Astrocyte (in vitro differentiated cells and primary cell): ENCODE measurements at regions not wholly inside any gene's neighbourhood (a gene's known extent, or its start where the extent isn't known, plus 50 kb on each side); places are given as distances from the start of the nearest gene placed in this dataset.

Experiments
- DNase-seq: peaks from one replicate; pipeline ENCODE4 v3.0.0-alpha.2; 2010; ENCODE audit warnings: low read depth
- FAIRE-seq: peaks from 2 replicates; lab custom pipeline; 2011; peaks lifted over from hg19 to GRCh38; lab: Jason Lieb, UNC
- H2AFZ ChIP-seq: 2 replicates; pipeline ENCODE4 v1.6.0; 2012; ENCODE audit warnings: low read depth, low read length, inconsistent platforms
- H3K27ac ChIP-seq: 2 replicates; pipeline ENCODE4 v1.5.1; 2011; ENCODE audit warnings: low read depth, low read length, inconsistent platforms
- H3K27me3 ChIP-seq: 2 replicates; pipeline ENCODE4 v1.6.0; 2011; ENCODE audit warnings: low read length, inconsistent platforms; ENCODE audit not compliant: insufficient read depth
- H3K36me3 ChIP-seq: 2 replicates; pipeline ENCODE4 v1.5.1; 2011; ENCODE audit warnings: low read length, inconsistent platforms; ENCODE audit not compliant: insufficient read depth
- H3K4me1 ChIP-seq: 2 replicates; pipeline ENCODE4 v1.5.1; 2011; ENCODE audit warnings: low read length, inconsistent platforms; ENCODE audit not compliant: insufficient read depth
- H3K4me2 ChIP-seq: 2 replicates; pipeline ENCODE4 v1.6.0; 2012; ENCODE audit warnings: low read length, inconsistent platforms
- H3K4me3 ChIP-seq: 2 replicates; pipeline ENCODE4 v1.5.1; 2011; ENCODE audit warnings: low read depth, mild to moderate bottlenecking, low read length, inconsistent platforms; ENCODE audit not compliant: insufficient read depth
- H3K79me2 ChIP-seq: 2 replicates; pipeline ENCODE4 v1.6.0; 2012; ENCODE audit warnings: mild to moderate bottlenecking, low read length, inconsistent platforms; ENCODE audit not compliant: insufficient read depth
- H3K9ac ChIP-seq: 2 replicates; pipeline ENCODE4 v1.6.0; 2012; ENCODE audit warnings: mild to moderate bottlenecking, low read length, inconsistent platforms
- H3K9me3 ChIP-seq: 2 replicates; pipeline ENCODE4 v1.5.1; 2012; ENCODE audit warnings: low read depth, mild to moderate bottlenecking, low read length, inconsistent platforms; ENCODE audit not compliant: insufficient read depth
- H4K20me1 ChIP-seq: 2 replicates; pipeline ENCODE4 v1.6.0; 2012; ENCODE audit warnings: low read length, inconsistent platforms; ENCODE audit not compliant: insufficient read depth
- H3K27ac Mint-ChIP-seq: one replicate; pipeline ENCODE4 v1.8.0; 2021; ENCODE audit warnings: mild to moderate bottlenecking, mixed read lengths; ENCODE audit not compliant: unreplicated experiment
- H3K27me3 Mint-ChIP-seq: one replicate; pipeline ENCODE4 v1.8.0; 2021; ENCODE audit warnings: low read depth, mixed read lengths; ENCODE audit not compliant: unreplicated experiment
- H3K36me3 Mint-ChIP-seq: one replicate; pipeline ENCODE4 v1.8.0; 2021; ENCODE audit warnings: low read depth, mixed read lengths; ENCODE audit not compliant: unreplicated experiment
- H3K4me1 Mint-ChIP-seq: one replicate; pipeline ENCODE4 v1.8.0; 2021; ENCODE audit warnings: low read depth, mixed read lengths; ENCODE audit not compliant: unreplicated experiment
- H3K4me3 Mint-ChIP-seq: one replicate; pipeline ENCODE4 v1.8.0; 2021; ENCODE audit warnings: mild to moderate bottlenecking, moderate library complexity, mixed read lengths; ENCODE audit not compliant: unreplicated experiment
- H3K9me3 Mint-ChIP-seq: one replicate; pipeline ENCODE4 v1.8.0; 2021; ENCODE audit warnings: mild to moderate bottlenecking, mixed read lengths; ENCODE audit not compliant: unreplicated experiment
- CTCF ChIP-seq: IDR thresholded peaks from 2 replicates; pipeline ENCODE4 v1.5.1; 2011; ENCODE audit warnings: low read depth, mild to moderate bottlenecking, inconsistent platforms, low read length, moderate library complexity; ENCODE audit not compliant: insufficient read depth
- EZH2 ChIP-seq: IDR thresholded peaks from 2 replicates; pipeline ENCODE4 v1.6.1; 2012; ENCODE audit warnings: mild to moderate bottlenecking, low read length, inconsistent platforms; ENCODE audit not compliant: insufficient read depth

- TF ChIP-seq CTCF: no peak
- no peak for TF ChIP-seq EZH2
- FAIRE-seq (no peak), DNase-seq (no peak)
- no peak overlapping the region for H3K4me3 ChIP-seq
- H3K4me1 Mint-ChIP-seq: no peaks in the 10 kb centered on the region
- H3K27me3 Mint-ChIP-seq: peaks cover 25% of the 10 kb centered on the region
- H3K27me3 ChIP-seq: peaks cover 5% of the 10 kb centered on the region
- H3K4me3 Mint-ChIP-seq: no peak overlapping the region
- no peaks in the 10 kb centered on the region for H3K36me3 Mint-ChIP-seq
- H3K4me2 ChIP-seq: no peak overlapping the region
- no peaks in the 10 kb centered on the region for H4K20me1 ChIP-seq
- no peaks in the 10 kb centered on the region for H3K79me2 ChIP-seq
- peaks cover 2% of the 10 kb centered on the region for H3K9me3 Mint-ChIP-seq
- H3K4me1 ChIP-seq: no peaks in the 10 kb centered on the region
- no peak overlapping the region for H3K27ac Mint-ChIP-seq
- no peak overlapping the region for H3K9ac ChIP-seq
- H3K36me3 ChIP-seq: no peaks in the 10 kb centered on the region
- no peak overlapping the region for H3K27ac ChIP-seq
- H2AFZ ChIP-seq: no peak overlapping the region
- no peaks in the 10 kb centered on the region for H3K9me3 ChIP-seq
Measured at GRCh38 chr2:128714285-128714684, 395.6 kb upstream of the HS6ST1 start.

DNA sequence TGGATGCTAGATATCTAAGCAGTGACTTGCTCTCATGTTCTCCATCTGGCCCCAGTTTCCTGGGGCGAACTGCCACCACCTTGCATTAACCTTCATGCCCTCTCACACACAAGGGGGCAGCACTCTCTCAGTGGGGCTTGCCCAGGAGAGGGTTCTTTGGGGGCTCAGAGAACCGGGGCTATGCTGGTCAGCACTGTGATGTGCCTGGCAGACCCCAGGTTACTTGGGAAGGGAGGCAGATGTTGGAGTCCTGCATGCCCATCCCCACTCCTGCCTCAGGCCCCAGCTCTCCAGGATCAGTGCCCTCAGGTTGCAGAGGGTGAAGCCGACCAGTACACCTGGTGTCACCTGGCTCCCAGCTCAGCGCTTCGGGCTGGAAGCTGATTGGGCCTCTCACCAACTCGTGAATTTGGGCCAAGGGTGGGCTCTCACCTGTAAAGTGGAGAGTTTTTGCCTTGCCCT is 396.2 kb upstream of the HS6ST1 start:
- no peak for DNase-seq

More for the DNA sequence above, 396.2 kb upstream of the HS6ST1 start:
- Histone ChIP-seq H3K27me3 (peaks cover 5% of the 10 kb centered on the region), H3K4me3 (no peak overlapping the region), H2AFZ (no peak overlapping the region), H3K9me3 (no peaks in the 10 kb centered on the region), H3K27ac (no peak overlapping the region), H3K79me2 (no peaks in the 10 kb centered on the region), H3K36me3 (no peaks in the 10 kb centered on the region), H3K4me1 (no peaks in the 10 kb centered on the region), H3K4me2 (no peak overlapping the region), H3K9ac (no peak overlapping the region), H4K20me1 (no peaks in the 10 kb centered on the region)
- H3K4me3 Mint-ChIP-seq: no peak overlapping the region
- H3K36me3 Mint-ChIP-seq: no peaks in the 10 kb centered on the region
- no peaks in the 10 kb centered on the region for H3K4me1 Mint-ChIP-seq
- TF ChIP-seq CTCF: no peak
- TF ChIP-seq EZH2: no peak
- H3K27me3 Mint-ChIP-seq: peaks cover 25% of the 10 kb centered on the region
- no peak for FAIRE-seq
- peaks cover 2% of the 10 kb centered on the region for H3K9me3 Mint-ChIP-seq
- no peak overlapping the region for H3K27ac Mint-ChIP-seq
